Activated CD8-positive, alpha-beta T cell treated with anti-CD3 and anti-CD28 coated beads, Interleukin-2, amount 10 ng/mL, durations not matched to agents 7 days and 5 days (primary cell): ENCODE measurements at regions not wholly inside any gene's neighbourhood (a gene's known extent, or its start where the extent isn't known, plus 50 kb on each side); places are given as distances from the start of the nearest gene placed in this dataset.
"Not testable (repeated sequence)": the region's sequence is repeated elsewhere in the genome, so short reads cannot be mapped to it uniquely, and the experiment has no call there.

Experiments
- ATAC-seq: fragments of 150-1000 bp; cut with Tn5 transposase; one replicate; pipeline ENCODE4 v1.10.0; 2021; ENCODE audit warnings: moderate library complexity
- CTCF ChIA-PET: fragments of 350-600 bp; sonication (Branson Sonifier 250); formaldehyde crosslinking; loops from one replicate; lab custom pipeline; 2021; ENCODE audit warnings: antibody characterized with exemption; lab: Charles Lee
- POLR2A ChIA-PET: fragments of 350-600 bp; sonication (Branson Sonifier 250); formaldehyde crosslinking; loops from one replicate; lab custom pipeline; 2021; ENCODE audit warnings: antibody characterized with exemption; lab: Charles Lee
- DNase-seq: peaks from one replicate; pipeline ENCODE4 v3.0.0-alpha.2; 2020
- H3K27ac Mint-ChIP-seq: one replicate; pipeline ENCODE4 v1.8.0; 2021; ENCODE audit warnings: mild to moderate bottlenecking, mixed read lengths
- H3K27me3 Mint-ChIP-seq: one replicate; pipeline ENCODE4 v1.8.0; 2021; ENCODE audit warnings: low read depth, mixed read lengths
- H3K36me3 Mint-ChIP-seq: one replicate; pipeline ENCODE4 v1.8.0; 2021; ENCODE audit warnings: low read depth, mixed read lengths
- H3K4me1 Mint-ChIP-seq: one replicate; pipeline ENCODE4 v1.8.0; 2021; ENCODE audit warnings: low read depth, mixed read lengths
- H3K4me3 Mint-ChIP-seq: one replicate; pipeline ENCODE4 v1.8.0; 2021; ENCODE audit warnings: mild to moderate bottlenecking, mixed read lengths
- H3K9me3 Mint-ChIP-seq: one replicate; pipeline ENCODE4 v1.8.0; 2022; ENCODE audit warnings: mixed read lengths; ENCODE audit not compliant: insufficient read depth

GRCh38 chr14:95774265-95775160, 60.6 kb upstream of the TCL1A start:
- Mint-ChIP-seq H3K36me3 (no peaks in the 10 kb centered on the region), H3K4me3 (no peak overlapping the region), H3K9me3 (no peaks in the 10 kb centered on the region), H3K27ac (no peak overlapping the region), H3K27me3 (no peaks in the 10 kb centered on the region), H3K4me1 (no peaks in the 10 kb centered on the region)
- ChIA-PET CTCF (interaction anchor here (0.6 to 2.4 kb wide), 15 partner anchors 9 to 347 kb away, joined by 3 to 9 read pairs (median 4); no protein-coding TSS in a partner anchor), POLR2A (interaction anchor here (0.7 kb wide), 1 partner anchor 839 kb away, joined by 4 read pairs; no protein-coding TSS in a partner anchor)
- ATAC-seq (no peak), DNase-seq (peak; percentile 64)

- Mint-ChIP-seq H3K4me3 (no peak overlapping the region), H3K36me3 (no peaks in the 10 kb centered on the region), H3K4me1 (no peaks in the 10 kb centered on the region), H3K9me3 (no peaks in the 10 kb centered on the region), H3K27ac (no peak overlapping the region), H3K27me3 (no peaks in the 10 kb centered on the region)
- DNase-seq, result no peak
- CTCF ChIA-PET, result no interaction called here
- ATAC-seq, result no peak
- POLR2A ChIA-PET, result no interaction called here
These were observed 56.9 kb upstream of the TCL1A start for GRCh38 chr14:95770777-95771176.

DNA sequence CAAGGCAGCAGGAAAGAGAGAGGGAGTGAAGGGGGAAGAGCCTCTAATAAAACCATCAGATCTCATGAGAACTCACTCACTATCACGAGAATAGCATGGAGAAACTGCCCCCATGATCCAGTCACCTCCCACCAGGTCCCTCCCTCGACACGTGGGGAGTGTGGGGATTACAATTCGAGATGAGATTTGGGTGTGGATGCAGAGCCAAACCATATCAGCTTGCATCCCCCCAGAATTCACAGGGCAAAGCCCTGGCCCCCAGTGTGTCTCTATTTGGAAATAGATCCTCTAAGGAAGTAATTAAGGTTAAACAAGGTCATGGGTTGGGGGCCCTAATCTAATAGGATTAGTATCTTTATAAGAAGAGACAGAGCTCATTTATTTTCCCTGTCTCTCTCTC, 56.1 kb upstream of the TCL1A start:
- Mint-ChIP-seq H3K9me3 (no peaks in the 10 kb centered on the region), H3K4me1 (no peaks in the 10 kb centered on the region), H3K27ac (no peak overlapping the region), H3K27me3 (no peaks in the 10 kb centered on the region), H3K4me3 (no peak overlapping the region), H3K36me3 (no peaks in the 10 kb centered on the region)
- ATAC-seq (no peak), DNase-seq (no peak)
- ChIA-PET POLR2A (interaction anchor here (0.7 kb wide), 1 partner anchor 33 kb away, joined by 4 read pairs; no protein-coding TSS in a partner anchor), CTCF (no interaction called here)

GRCh38 chr14:95769431-95769830, 55.5 kb upstream of the TCL1A start:
- CTCF ChIA-PET, H3K4me3 Mint-ChIP-seq: not testable (repeated sequence)

DNA sequence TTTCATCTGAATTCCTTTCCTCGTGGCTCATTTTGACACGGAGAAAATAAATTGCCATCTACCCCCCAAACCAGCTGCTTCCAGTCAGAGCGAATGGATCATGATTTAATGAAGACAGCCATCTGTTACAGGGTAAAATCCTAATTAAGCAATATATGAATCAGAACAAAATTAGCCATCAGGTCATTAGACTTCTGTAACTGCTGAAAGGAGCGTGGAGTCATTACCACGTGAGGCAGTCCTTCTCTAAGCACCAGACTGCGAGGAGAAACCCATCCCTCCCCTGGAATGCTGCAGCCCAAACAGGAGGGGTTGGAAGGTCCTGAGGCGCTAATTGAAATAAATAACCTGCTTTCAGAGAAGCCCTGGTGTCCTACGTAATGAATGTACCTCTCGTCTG, 51.1 kb upstream of the TCL1A start:
- CTCF ChIA-PET, result interaction anchor here (2.5 kb wide), 1 partner anchor 9 kb away, joined by 9 read pairs; no protein-coding TSS in a partner anchor
- ATAC-seq (no peak), DNase-seq (no peak)
- Mint-ChIP-seq H3K4me3 (no peak overlapping the region), H3K36me3 (no peaks in the 10 kb centered on the region), H3K27me3 (peaks cover 3% of the 10 kb centered on the region), H3K9me3 (no peaks in the 10 kb centered on the region), H3K4me1 (no peaks in the 10 kb centered on the region), H3K27ac (no peak overlapping the region)
- POLR2A ChIA-PET, result no interaction called here

More at GRCh38 chr14:95769431-95769830, 55.5 kb upstream of the TCL1A start:
- H3K36me3 Mint-ChIP-seq, ATAC-seq, DNase-seq, H3K27ac Mint-ChIP-seq, H3K9me3 Mint-ChIP-seq, POLR2A ChIA-PET, H3K4me1 Mint-ChIP-seq, H3K27me3 Mint-ChIP-seq: not testable (repeated sequence)

- peaks cover 3% of the 10 kb centered on the region for H3K27me3 Mint-ChIP-seq
- no peaks in the 10 kb centered on the region for H3K4me1 Mint-ChIP-seq
- ATAC-seq (no peak), DNase-seq (no peak)
- H3K4me3 Mint-ChIP-seq, result no peak overlapping the region
- H3K27ac Mint-ChIP-seq, result no peak overlapping the region
- no peaks in the 10 kb centered on the region for H3K36me3 Mint-ChIP-seq
- H3K9me3 Mint-ChIP-seq, result no peaks in the 10 kb centered on the region
- ChIA-PET CTCF (interaction anchor here (2.5 kb wide), 1 partner anchor 11 kb away, joined by 9 read pairs; no protein-coding TSS in a partner anchor), POLR2A (no interaction called here)
These were observed 50.0 kb upstream of the TCL1A start for GRCh38 chr14:95763875-95764274.
